H9 (cell line): ENCODE measurements at regions not wholly inside any gene's neighbourhood (a gene's known extent, or its start where the extent isn't known, plus 50 kb on each side); places are given as distances from the start of the nearest gene placed in this dataset.

ENCODE experiments used
- DNase-seq: peaks from one replicate; pipeline ENCODE4 v3.0.0-alpha.2; 2017
- H2AFZ ChIP-seq: one replicate; pipeline ENCODE4 v1.6.1; 2013; ENCODE audit warnings: mild to moderate bottlenecking, low read length, control low read depth, moderate library complexity
- H2AK5ac ChIP-seq: 2 replicates; pipeline ENCODE4 v1.6.1; 2013; ENCODE audit warnings: low read length, control low read depth, mixed read lengths; ENCODE audit not compliant: insufficient read length
- H2BK120ac ChIP-seq: one replicate; pipeline ENCODE4 v1.6.1; 2013; ENCODE audit warnings: low read depth, mild to moderate bottlenecking, low read length, control low read depth, inconsistent platforms; ENCODE audit not compliant: poor library complexity, severe bottlenecking
- H2BK12ac ChIP-seq: 2 replicates; pipeline ENCODE4 v1.6.1; 2013; ENCODE audit warnings: low read length, control low read depth, mixed read lengths, low read depth; ENCODE audit not compliant: insufficient read length
- H2BK15ac ChIP-seq: 2 replicates; pipeline ENCODE4 v1.6.1; 2013; ENCODE audit warnings: low read depth, low read length, control low read depth
- H2BK20ac ChIP-seq: one replicate; pipeline ENCODE4 v1.6.1; 2013; ENCODE audit warnings: low read depth, mild to moderate bottlenecking, low read length, control low read depth, inconsistent platforms; ENCODE audit not compliant: poor library complexity, severe bottlenecking
- H2BK5ac ChIP-seq: 2 replicates; pipeline ENCODE4 v1.6.1; 2013; ENCODE audit warnings: low read length, control low read depth, mixed read lengths; ENCODE audit not compliant: insufficient read length
- H3K14ac ChIP-seq: 2 replicates; pipeline ENCODE4 v1.6.1; 2013; ENCODE audit warnings: low read length, control low read depth; ENCODE audit not compliant: insufficient read depth
- H3K18ac ChIP-seq: 2 replicates; pipeline ENCODE4 v1.6.1; 2013; ENCODE audit warnings: low read depth, mild to moderate bottlenecking, mixed read lengths, low read length, control low read depth; ENCODE audit not compliant: insufficient read length
- H3K23ac ChIP-seq: 2 replicates; pipeline ENCODE4 v1.6.1; 2013; ENCODE audit warnings: low read length, control low read depth, mixed read lengths, low read depth; ENCODE audit not compliant: insufficient read length
- H3K23me2 ChIP-seq: 2 replicates; pipeline ENCODE4 v1.6.1; 2013; ENCODE audit warnings: low read depth, mild to moderate bottlenecking, mixed read lengths, low read length, control low read depth; ENCODE audit not compliant: insufficient read length, poor library complexity, severe bottlenecking
- H3K27ac ChIP-seq: 2 replicates; pipeline ENCODE4 v1.5.1; 2013; ENCODE audit warnings: low read length, control low read depth, mixed read lengths, low read depth; ENCODE audit not compliant: insufficient read length
- H3K27me3 ChIP-seq: 2 replicates; pipeline ENCODE4 v1.6.1; 2013; ENCODE audit warnings: low read length, control low read depth, inconsistent platforms; ENCODE audit not compliant: insufficient read depth
- H3K4ac ChIP-seq: 2 replicates; pipeline ENCODE4 v1.6.1; 2013; ENCODE audit warnings: low read depth, mild to moderate bottlenecking, control low read depth, inconsistent platforms, low read length, moderate library complexity
- H3K4me1 ChIP-seq: 2 replicates; pipeline ENCODE4 v1.6.1; 2013; ENCODE audit warnings: low read length, control low read depth, inconsistent platforms; ENCODE audit not compliant: insufficient read depth
- H3K4me2 ChIP-seq: 2 replicates; pipeline ENCODE4 v1.6.1; 2013; ENCODE audit warnings: low read length, control low read depth, mixed read lengths; ENCODE audit not compliant: insufficient read length, insufficient read depth
- H3K56ac ChIP-seq: 2 replicates; pipeline ENCODE4 v1.6.1; 2013; ENCODE audit warnings: low read depth, mild to moderate bottlenecking, mixed read lengths, low read length, control low read depth; ENCODE audit not compliant: insufficient read length
- H3K79me1 ChIP-seq: 2 replicates; pipeline ENCODE4 v1.6.1; 2013; ENCODE audit warnings: low read depth, mild to moderate bottlenecking, moderate library complexity, low read length, control low read depth, inconsistent platforms; ENCODE audit not compliant: insufficient read depth, poor library complexity, severe bottlenecking
- H3K79me2 ChIP-seq: 2 replicates; pipeline ENCODE4 v1.6.1; 2013; ENCODE audit warnings: low read length, control low read depth, inconsistent platforms; ENCODE audit not compliant: insufficient read depth
- H3K9ac ChIP-seq: 2 replicates; pipeline ENCODE4 v1.6.1; 2013; ENCODE audit warnings: low read length, control low read depth, mixed read lengths; ENCODE audit not compliant: insufficient read length; ENCODE audit errors: extremely low read depth
- H3K9me3 ChIP-seq: one replicate; pipeline ENCODE4 v1.6.1; 2013; ENCODE audit warnings: low read depth, low read length, inconsistent platforms; ENCODE audit not compliant: control insufficient read depth
- H3T11ph ChIP-seq: one replicate; pipeline ENCODE4 v1.6.1; 2013; ENCODE audit warnings: mild to moderate bottlenecking, low read length, control low read depth, inconsistent platforms
- H4K20me1 ChIP-seq: one replicate; pipeline ENCODE4 v1.6.1; 2013; ENCODE audit not compliant: control insufficient read depth, insufficient read length, insufficient read depth
- H4K5ac ChIP-seq: 2 replicates; pipeline ENCODE4 v1.6.1; 2013; ENCODE audit warnings: low read depth, mild to moderate bottlenecking, mixed read lengths, low read length, control low read depth; ENCODE audit not compliant: insufficient read length
- H4K8ac ChIP-seq: replicated peaks from 2 replicates; pipeline ENCODE4 v1.6.1; 2013; ENCODE audit warnings: low read length, control low read depth, mixed read lengths, low read depth; ENCODE audit not compliant: insufficient read length
- H4K91ac ChIP-seq: 2 replicates; pipeline ENCODE4 v1.6.1; 2013; ENCODE audit warnings: low read depth, mild to moderate bottlenecking, moderate library complexity, mixed read lengths, low read length, control low read depth; ENCODE audit not compliant: insufficient read length
- H3K27ac Mint-ChIP-seq, 3 experiments: 2 replicates in 2 of 3; 3 replicates in 1 of 3; pipeline ENCODE4 v1.8.0; 2020 to 2021; ENCODE audit warnings: mixed read lengths in 3 of 3, mild to moderate bottlenecking in 1 of 3, moderate library complexity in 1 of 3
- H3K27me3 Mint-ChIP-seq: 2 replicates; pipeline ENCODE4 v1.8.0; 2021; ENCODE audit warnings: low read depth, mild to moderate bottlenecking, moderate library complexity, mixed read lengths
- H3K36me3 Mint-ChIP-seq, 3 experiments: 2 replicates in 2 of 3; 3 replicates in 1 of 3; pipeline ENCODE4 v1.8.0; 2020 to 2021; ENCODE audit warnings: low read depth in 3 of 3, mixed read lengths in 3 of 3; ENCODE audit not compliant: insufficient read depth in 1 of 3
- H3K4me1 Mint-ChIP-seq, 2 experiments: 2 replicates each; pipeline ENCODE4 v1.8.0; 2020; ENCODE audit warnings: mixed read lengths in 2 of 2
- H3K4me3 Mint-ChIP-seq, 2 experiments: 2 replicates in 1 of 2; 3 replicates in 1 of 2; pipeline ENCODE4 v1.8.0; 2020 to 2021; ENCODE audit warnings: mild to moderate bottlenecking in 2 of 2, mixed read lengths in 2 of 2, moderate library complexity in 1 of 2
- H3K9me3 Mint-ChIP-seq, 2 experiments: 2 replicates in 1 of 2; 3 replicates in 1 of 2; pipeline ENCODE4 v1.8.0; 2020; ENCODE audit warnings: mild to moderate bottlenecking in 2 of 2, mixed read lengths in 2 of 2, moderate library complexity in 1 of 2
- TF ChIP-seq, protein P1 (sequence below): fragments of 200-600 bp; sonication (generic); conservative IDR thresholded peaks from 3 replicates; pipeline ENCODE4 v1.8.0; 2021; ENCODE audit warnings: antibody characterized with exemption, mild to moderate bottlenecking

DNA sequence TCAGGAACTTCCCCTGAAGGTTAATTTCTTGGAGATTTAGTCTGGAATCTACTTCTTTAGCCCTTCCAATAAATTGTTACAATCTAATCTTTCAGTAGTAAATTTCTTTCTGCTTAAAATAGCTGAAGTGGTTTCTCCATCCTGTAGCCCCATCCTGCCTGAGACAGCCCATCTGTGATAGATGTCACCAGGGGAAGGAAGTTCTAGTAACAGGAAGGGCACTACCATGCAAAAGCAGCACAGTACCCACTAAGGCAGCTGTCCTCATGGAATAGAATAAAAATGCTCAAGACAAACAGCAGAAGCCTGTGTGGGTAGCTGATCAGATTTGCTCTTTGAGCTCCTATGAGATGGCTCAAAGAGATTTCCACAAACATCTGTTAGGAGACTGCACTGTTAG is 1036.5 kb downstream of the SLITRK5 start:
- Histone ChIP-seq H3K4me2 (no peak overlapping the region), H4K20me1 (no peaks in the 10 kb centered on the region), H3K23ac (no peak overlapping the region), H2BK5ac (no peak overlapping the region), H3K56ac (no peak overlapping the region), H2BK20ac (no peak overlapping the region), H3K79me2 (no peaks in the 10 kb centered on the region), H3K9ac (no peak overlapping the region), H3K9me3 (no peaks in the 10 kb centered on the region), H3K27ac (no peak overlapping the region), H3K4ac (no peak overlapping the region), H2AFZ (no peak overlapping the region), H3K4me1 (no peaks in the 10 kb centered on the region), H2AK5ac (no peak overlapping the region), H2BK15ac (no peak overlapping the region), H3K79me1 (no peaks in the 10 kb centered on the region), H3K18ac (no peak overlapping the region), H4K91ac (no peak overlapping the region), H3K14ac (no peak overlapping the region), H3K23me2 (no peaks in the 10 kb centered on the region), H3K27me3 (no peaks in the 10 kb centered on the region), H2BK120ac (no peak overlapping the region), H3T11ph (no peak overlapping the region), H4K8ac (no peak overlapping the region), H4K5ac (no peak overlapping the region), H2BK12ac (no peak overlapping the region)
- Mint-ChIP-seq H3K4me1 (peaks cover 3% of the 10 kb centered on the region in 2 experiments; a peak in 3 of 4 replicates), H3K36me3 (0 out of 7 replicates have a peak, but pooled peaks cover 0 to 4% (median 0%) of the 10 kb centered on the region in 3 experiments), H3K9me3 (peaks cover 0 to 3% of the 10 kb centered on the region in 2 experiments; a peak in 1 of 5 replicates), H3K4me3 (no peak overlapping the region), H3K27ac (no peak overlapping the region), H3K27me3 (no peaks in the 10 kb centered on the region)
- TF ChIP-seq, protein P1, sequence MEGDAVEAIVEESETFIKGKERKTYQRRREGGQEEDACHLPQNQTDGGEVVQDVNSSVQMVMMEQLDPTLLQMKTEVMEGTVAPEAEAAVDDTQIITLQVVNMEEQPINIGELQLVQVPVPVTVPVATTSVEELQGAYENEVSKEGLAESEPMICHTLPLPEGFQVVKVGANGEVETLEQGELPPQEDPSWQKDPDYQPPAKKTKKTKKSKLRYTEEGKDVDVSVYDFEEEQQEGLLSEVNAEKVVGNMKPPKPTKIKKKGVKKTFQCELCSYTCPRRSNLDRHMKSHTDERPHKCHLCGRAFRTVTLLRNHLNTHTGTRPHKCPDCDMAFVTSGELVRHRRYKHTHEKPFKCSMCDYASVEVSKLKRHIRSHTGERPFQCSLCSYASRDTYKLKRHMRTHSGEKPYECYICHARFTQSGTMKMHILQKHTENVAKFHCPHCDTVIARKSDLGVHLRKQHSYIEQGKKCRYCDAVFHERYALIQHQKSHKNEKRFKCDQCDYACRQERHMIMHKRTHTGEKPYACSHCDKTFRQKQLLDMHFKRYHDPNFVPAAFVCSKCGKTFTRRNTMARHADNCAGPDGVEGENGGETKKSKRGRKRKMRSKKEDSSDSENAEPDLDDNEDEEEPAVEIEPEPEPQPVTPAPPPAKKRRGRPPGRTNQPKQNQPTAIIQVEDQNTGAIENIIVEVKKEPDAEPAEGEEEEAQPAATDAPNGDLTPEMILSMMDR, result no peak
- DNase-seq, result no peak
